GM10248 (cell line): ENCODE measurements at regions not wholly inside any gene's neighbourhood (a gene's known extent, or its start where the extent isn't known, plus 50 kb on each side); places are given as distances from the start of the nearest gene placed in this dataset.

Source experiments
- CTCF ChIA-PET: fragments of 300-600 bp; sonication (Branson Sonifier 250); formaldehyde crosslinking; extraction: SDS; loops from one replicate; lab custom pipeline; 2021; ENCODE audit warnings: antibody characterized with exemption; lab: Yijun Ruan, JAX
- POLR2A ChIA-PET: fragments of 350-650 bp; sonication (Branson Sonifier 250); formaldehyde crosslinking; extraction: SDS; loops from one replicate; lab custom pipeline; 2020; ENCODE audit warnings: antibody characterized with exemption; lab: Yijun Ruan, JAX
- DNase-seq: peaks from one replicate; pipeline ENCODE4 v3.0.0; 2012; ENCODE audit errors: extremely low spot score
- TF ChIP-seq, protein P1 (sequence below): IDR thresholded peaks from 2 replicates; pipeline ENCODE4 v1.5.1; 2012; ENCODE audit warnings: mild to moderate bottlenecking, low read depth; ENCODE audit errors: extremely low read depth, missing control alignments, control extremely low read depth

DNA sequence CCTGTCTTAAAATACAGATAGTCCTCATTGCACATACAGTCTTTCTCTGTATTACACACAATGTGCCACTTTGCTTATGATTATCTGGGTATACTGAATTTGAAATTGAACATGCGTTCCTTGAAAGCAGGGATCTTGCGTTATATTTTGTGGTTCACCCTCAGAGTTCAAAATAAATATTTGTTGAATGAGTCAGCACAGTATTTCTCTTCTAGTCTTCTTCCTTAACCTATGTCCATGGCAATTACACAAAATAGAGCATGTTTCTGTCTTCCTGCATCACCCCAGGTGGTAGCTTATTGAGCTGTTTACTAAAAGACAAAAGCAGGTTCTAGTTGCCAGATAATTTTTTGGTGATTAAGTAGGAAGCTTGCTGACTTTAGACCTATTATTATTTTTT is 272.9 kb upstream of the FERMT1 start:
- TF ChIP-seq, protein P1, sequence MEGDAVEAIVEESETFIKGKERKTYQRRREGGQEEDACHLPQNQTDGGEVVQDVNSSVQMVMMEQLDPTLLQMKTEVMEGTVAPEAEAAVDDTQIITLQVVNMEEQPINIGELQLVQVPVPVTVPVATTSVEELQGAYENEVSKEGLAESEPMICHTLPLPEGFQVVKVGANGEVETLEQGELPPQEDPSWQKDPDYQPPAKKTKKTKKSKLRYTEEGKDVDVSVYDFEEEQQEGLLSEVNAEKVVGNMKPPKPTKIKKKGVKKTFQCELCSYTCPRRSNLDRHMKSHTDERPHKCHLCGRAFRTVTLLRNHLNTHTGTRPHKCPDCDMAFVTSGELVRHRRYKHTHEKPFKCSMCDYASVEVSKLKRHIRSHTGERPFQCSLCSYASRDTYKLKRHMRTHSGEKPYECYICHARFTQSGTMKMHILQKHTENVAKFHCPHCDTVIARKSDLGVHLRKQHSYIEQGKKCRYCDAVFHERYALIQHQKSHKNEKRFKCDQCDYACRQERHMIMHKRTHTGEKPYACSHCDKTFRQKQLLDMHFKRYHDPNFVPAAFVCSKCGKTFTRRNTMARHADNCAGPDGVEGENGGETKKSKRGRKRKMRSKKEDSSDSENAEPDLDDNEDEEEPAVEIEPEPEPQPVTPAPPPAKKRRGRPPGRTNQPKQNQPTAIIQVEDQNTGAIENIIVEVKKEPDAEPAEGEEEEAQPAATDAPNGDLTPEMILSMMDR = no peak
- ChIA-PET POLR2A (no interaction called here), CTCF (interaction anchor here (1.1 to 1.5 kb wide), 2 partner anchors 15 kb away, joined by 3 read pairs; no protein-coding TSS in a partner anchor)
- DNase-seq = no peak

- TF ChIP-seq, protein P1 = no peak
- ChIA-PET POLR2A (no interaction called here), CTCF (interaction anchor here (1.0 kb wide), 1 partner anchor 11 kb away, joined by 3 read pairs; no protein-coding TSS in a partner anchor)
- DNase-seq = no peak
Measured at GRCh38 chr20:6388671-6389197, 265.9 kb upstream of the FERMT1 start.

- ChIA-PET CTCF (interaction anchor here (1.5 kb wide), 1 partner anchor 15 kb away, joined by 3 read pairs; no protein-coding TSS in a partner anchor), POLR2A (no interaction called here)
- TF ChIP-seq, protein P1 = no peak
- DNase-seq = no peak
Measured at GRCh38 chr20:6384956-6385486, 262.2 kb upstream of the FERMT1 start.

GRCh38 chr20:6384380-6384779 is 261.6 kb upstream of the FERMT1 start:
- ChIA-PET CTCF (interaction anchor here (1.5 to 1.7 kb wide), 2 partner anchors 15 kb away, joined by 3 read pairs; no protein-coding TSS in a partner anchor), POLR2A (no interaction called here)
- TF ChIP-seq, protein P1 = no peak
- no peak for DNase-seq

- TF ChIP-seq, protein P1 = no peak
- no peak for DNase-seq
- ChIA-PET CTCF (interaction anchor here (0.9 to 1.2 kb wide), 2 partner anchors 13 to 51 kb away, joined by 3 read pairs; no protein-coding TSS in a partner anchor), POLR2A (no interaction called here)
Measured at GRCh38 chr20:6381887-6382286, 259.1 kb upstream of the FERMT1 start.

- TF ChIP-seq, protein P1 = no peak
- POLR2A ChIA-PET = no interaction called here
- CTCF ChIA-PET = no interaction called here
- DNase-seq = no peak
Measured at GRCh38 chr20:6362245-6362644, 239.4 kb upstream of the FERMT1 start.
